Activated CD8-positive, alpha-beta memory T cell treated with anti-CD3 and anti-CD28 coated beads, Interleukin-2, amount 10 ng/mL, durations not matched to agents 7 days and 5 days (primary cell): ENCODE measurements at regions not wholly inside any gene's neighbourhood (a gene's known extent, or its start where the extent isn't known, plus 50 kb on each side); places are given as distances from the start of the nearest gene placed in this dataset.
"Not testable (repeated sequence)": the region's sequence is repeated elsewhere in the genome, so short reads cannot be mapped to it uniquely, and the experiment has no call there.

Source experiments
- ATAC-seq: fragments of 150-1000 bp; cut with Tn5 transposase; one replicate; pipeline ENCODE4 v1.10.0; 2021; ENCODE audit warnings: moderate library complexity
- CTCF ChIA-PET: fragments of 350-600 bp; sonication (Branson Sonifier 250); formaldehyde crosslinking; loops from one replicate; lab custom pipeline; 2021; ENCODE audit warnings: antibody characterized with exemption; lab: Charles Lee
- DNase-seq: peaks from one replicate; pipeline ENCODE4 v3.0.0-alpha.2; 2020
- H3K27ac Mint-ChIP-seq: one replicate; pipeline ENCODE4 v1.8.0; 2021; ENCODE audit warnings: mild to moderate bottlenecking, mixed read lengths
- H3K27me3 Mint-ChIP-seq: one replicate; pipeline ENCODE4 v1.8.0; 2021; ENCODE audit warnings: mixed read lengths
- H3K36me3 Mint-ChIP-seq: one replicate; pipeline ENCODE4 v1.8.0; 2021; ENCODE audit warnings: mild to moderate bottlenecking, mixed read lengths
- H3K4me1 Mint-ChIP-seq: one replicate; pipeline ENCODE4 v1.8.0; 2021; ENCODE audit warnings: mixed read lengths
- H3K4me3 Mint-ChIP-seq: one replicate; pipeline ENCODE4 v1.8.0; 2021; ENCODE audit warnings: mild to moderate bottlenecking, moderate library complexity, mixed read lengths
- H3K9me3 Mint-ChIP-seq: one replicate; pipeline ENCODE4 v1.8.0; 2022; ENCODE audit warnings: low read depth, mixed read lengths

DNA sequence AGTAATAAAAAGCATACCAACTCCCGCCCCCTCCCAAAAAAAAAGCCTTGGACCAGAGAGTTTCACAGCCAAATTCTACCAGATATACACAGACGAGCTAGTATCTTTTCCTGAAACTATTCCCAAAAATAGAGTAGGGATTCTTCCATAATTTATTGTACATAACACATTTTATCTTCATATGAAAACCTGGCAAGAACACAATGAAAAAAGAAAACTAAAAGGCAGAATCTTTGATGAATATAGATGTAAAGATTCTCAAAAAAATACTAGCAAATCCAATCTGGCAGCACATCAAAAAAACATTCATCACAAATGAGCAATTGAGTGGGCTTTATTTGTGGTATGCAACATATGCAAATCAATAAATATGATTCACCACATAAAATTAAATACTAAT lies 798.8 kb downstream of the CDH18 start:
- CTCF ChIA-PET = no interaction called here
- Mint-ChIP-seq H3K27ac (no peak overlapping the region), H3K4me1 (no peaks in the 10 kb centered on the region), H3K4me3 (no peak overlapping the region), H3K36me3 (no peaks in the 10 kb centered on the region), H3K27me3 (no peaks in the 10 kb centered on the region), H3K9me3 (peaks cover 2% of the 10 kb centered on the region)
- no peak for DNase-seq
- no peak for ATAC-seq

DNA sequence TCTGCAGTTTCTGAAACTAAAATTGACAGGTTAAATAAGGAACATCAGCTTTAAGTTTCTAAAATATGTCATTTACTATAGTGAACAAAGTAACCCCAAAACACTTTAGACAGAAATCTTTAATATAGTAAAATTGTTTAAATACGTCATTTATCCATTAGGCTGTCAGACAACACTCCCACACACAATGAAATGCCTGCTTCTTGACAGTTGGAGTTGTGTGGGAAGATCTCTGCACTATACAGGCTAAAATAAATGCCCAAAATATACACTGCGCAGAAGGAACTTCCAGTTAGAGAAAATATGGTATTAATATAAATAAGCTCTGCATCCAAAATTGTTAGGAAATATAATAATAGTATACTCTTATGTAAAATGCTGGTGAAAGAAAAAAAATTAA lies 794.4 kb downstream of the CDH18 start:
- no peaks in the 10 kb centered on the region for H3K36me3 Mint-ChIP-seq
- H3K9me3 Mint-ChIP-seq = no peaks in the 10 kb centered on the region
- no peaks in the 10 kb centered on the region for H3K27me3 Mint-ChIP-seq
- CTCF ChIA-PET = no interaction called here
- ATAC-seq = no peak
- no peak overlapping the region for H3K4me3 Mint-ChIP-seq
- DNase-seq = no peak
- H3K27ac Mint-ChIP-seq = no peak overlapping the region
- no peaks in the 10 kb centered on the region for H3K4me1 Mint-ChIP-seq

DNA sequence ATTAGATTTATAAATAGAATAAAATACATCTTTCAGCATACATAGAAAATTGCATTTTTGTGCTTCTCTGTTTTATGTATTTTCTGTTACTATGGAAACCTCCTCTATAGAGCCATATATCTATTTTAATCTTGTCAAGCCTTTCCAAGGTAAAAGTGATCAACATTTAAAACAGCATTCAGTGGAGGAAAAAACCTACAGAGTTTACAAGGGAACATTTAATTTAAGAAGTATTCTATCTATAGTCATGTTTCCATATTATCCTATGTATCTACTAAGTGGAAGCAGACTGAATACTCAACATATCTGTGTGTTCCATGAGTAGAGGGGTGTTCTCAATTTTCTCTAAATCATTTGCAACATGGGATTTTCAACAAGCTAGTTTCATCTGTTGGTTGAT lies 791.4 kb downstream of the CDH18 start:
- H3K9me3 Mint-ChIP-seq = peaks cover 3% of the 10 kb centered on the region
- no peak overlapping the region for H3K27ac Mint-ChIP-seq
- ATAC-seq (no peak), DNase-seq (no peak)
- CTCF ChIA-PET = no interaction called here
- no peaks in the 10 kb centered on the region for H3K36me3 Mint-ChIP-seq
- H3K4me1 Mint-ChIP-seq = no peaks in the 10 kb centered on the region
- H3K4me3 Mint-ChIP-seq = no peak overlapping the region
- no peaks in the 10 kb centered on the region for H3K27me3 Mint-ChIP-seq

DNA sequence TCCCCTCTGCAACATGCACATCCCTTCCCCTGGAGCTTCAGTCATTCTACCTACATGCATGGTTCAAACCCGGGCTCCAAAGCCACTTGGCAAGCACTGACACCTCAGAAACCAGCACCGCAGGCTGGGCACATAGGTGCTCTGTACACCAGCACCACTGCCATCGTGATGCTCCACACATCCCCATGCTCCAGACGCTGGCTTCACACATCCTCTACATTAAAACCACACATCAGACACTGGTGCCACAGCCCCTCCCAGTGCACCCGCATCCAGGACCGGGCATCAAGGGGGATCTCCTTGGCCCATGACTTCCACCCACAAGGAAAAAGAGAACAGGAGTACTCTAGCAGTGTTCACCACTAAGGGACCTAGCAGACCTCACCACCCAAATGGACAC lies 787.7 kb downstream of the CDH18 start:
- ATAC-seq = no peak
- H3K4me1 Mint-ChIP-seq = no peaks in the 10 kb centered on the region
- no peaks in the 10 kb centered on the region for H3K36me3 Mint-ChIP-seq

DNA sequence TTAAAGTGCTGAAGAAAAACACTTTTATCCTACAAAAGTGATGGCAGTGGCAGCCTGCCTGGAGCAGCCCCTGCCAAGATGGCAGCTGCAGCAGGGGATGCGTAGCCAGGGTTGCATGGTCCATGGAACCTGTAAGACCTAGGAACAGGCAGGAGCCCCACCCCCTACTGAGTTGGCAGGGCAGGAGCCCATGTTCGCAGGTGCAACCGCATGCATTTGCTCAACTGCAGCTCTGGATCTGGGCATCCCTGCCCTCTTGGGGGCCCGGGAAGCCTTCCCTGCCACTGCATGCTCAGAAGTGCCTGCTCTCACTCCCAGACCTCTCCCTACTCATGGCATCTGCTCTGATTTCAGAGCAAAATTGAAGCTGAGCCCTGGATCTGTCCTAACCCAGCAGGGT lies 779.6 kb downstream of the CDH18 start:
- H3K27ac Mint-ChIP-seq = no peak overlapping the region
- no peak overlapping the region for H3K4me3 Mint-ChIP-seq
- no peaks in the 10 kb centered on the region for H3K27me3 Mint-ChIP-seq
- no peaks in the 10 kb centered on the region for H3K4me1 Mint-ChIP-seq
- CTCF ChIA-PET = no interaction called here
- no peaks in the 10 kb centered on the region for H3K36me3 Mint-ChIP-seq
- DNase-seq (no peak), ATAC-seq (no peak)
- no peaks in the 10 kb centered on the region for H3K9me3 Mint-ChIP-seq

More for the DNA sequence above, 787.7 kb downstream of the CDH18 start:
- CTCF ChIA-PET = no interaction called here
- Mint-ChIP-seq H3K4me3 (no peak overlapping the region), H3K27me3 (no peaks in the 10 kb centered on the region), H3K9me3 (peaks cover 3% of the 10 kb centered on the region), H3K27ac (no peak overlapping the region)
- no peak for DNase-seq

DNA sequence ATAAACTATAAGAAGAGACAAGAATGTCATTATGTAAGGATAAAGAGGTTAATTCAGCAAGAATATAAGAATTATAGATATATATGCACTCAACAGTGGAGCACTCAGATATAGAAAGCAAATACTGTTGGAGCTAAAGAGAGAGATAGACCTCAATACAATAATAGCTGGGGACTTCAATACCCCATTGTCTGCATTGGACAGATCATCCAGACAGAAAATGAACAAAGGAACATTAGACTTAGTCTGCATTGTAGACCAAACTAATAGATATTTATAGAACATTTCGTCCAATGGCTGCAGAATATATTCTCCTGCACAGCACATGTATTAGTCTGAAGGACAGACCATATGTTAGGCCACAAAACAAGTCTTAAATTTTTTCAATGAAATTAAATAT lies 777.1 kb downstream of the CDH18 start:
- Mint-ChIP-seq H3K27me3 (no peaks in the 10 kb centered on the region), H3K4me3 (no peak overlapping the region), H3K4me1 (no peaks in the 10 kb centered on the region), H3K36me3 (no peaks in the 10 kb centered on the region), H3K9me3 (no peaks in the 10 kb centered on the region), H3K27ac (no peak overlapping the region)
- ATAC-seq (no peak), DNase-seq (no peak)
- CTCF ChIA-PET = no interaction called here

DNA sequence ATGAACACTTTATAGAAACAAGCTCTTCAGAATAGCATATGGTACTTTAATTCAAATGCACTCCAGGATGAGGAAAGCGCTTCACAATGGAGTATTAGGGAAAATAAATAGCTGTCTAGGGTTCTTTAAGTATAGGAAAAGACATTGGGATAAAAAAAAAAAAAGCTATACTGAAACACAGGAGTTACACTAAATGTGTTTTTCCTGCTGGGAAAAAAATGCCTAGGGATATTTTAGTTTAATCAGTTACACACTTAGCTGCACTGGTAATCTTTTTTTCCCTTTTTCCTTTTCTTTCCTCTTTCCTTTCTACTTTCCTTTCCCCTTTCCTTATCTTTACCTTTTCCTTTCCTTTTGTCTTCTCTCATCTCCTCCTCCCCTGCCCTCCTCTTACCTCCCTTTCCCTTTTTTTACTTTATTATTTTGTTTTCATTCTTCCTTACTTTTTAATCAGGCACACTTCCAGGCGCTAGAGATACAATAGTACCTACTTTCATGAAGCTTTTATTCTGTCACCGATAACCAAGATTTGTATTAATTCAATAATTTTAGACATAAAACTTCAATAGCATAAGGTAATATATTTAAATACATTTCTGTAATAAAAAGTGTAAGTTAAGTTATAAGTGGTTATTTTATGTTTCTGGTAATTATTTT lies 758.7 kb downstream of the CDH18 start:
- H3K27me3 Mint-ChIP-seq = no peaks in the 10 kb centered on the region
- H3K4me3 Mint-ChIP-seq = no peak overlapping the region
- H3K36me3 Mint-ChIP-seq = no peaks in the 10 kb centered on the region
- no peak overlapping the region for H3K27ac Mint-ChIP-seq
- DNase-seq = no peak
- H3K4me1 Mint-ChIP-seq = no peaks in the 10 kb centered on the region
- no peak for ATAC-seq
- H3K9me3 Mint-ChIP-seq = no peaks in the 10 kb centered on the region
- CTCF ChIA-PET = no interaction called here

DNA sequence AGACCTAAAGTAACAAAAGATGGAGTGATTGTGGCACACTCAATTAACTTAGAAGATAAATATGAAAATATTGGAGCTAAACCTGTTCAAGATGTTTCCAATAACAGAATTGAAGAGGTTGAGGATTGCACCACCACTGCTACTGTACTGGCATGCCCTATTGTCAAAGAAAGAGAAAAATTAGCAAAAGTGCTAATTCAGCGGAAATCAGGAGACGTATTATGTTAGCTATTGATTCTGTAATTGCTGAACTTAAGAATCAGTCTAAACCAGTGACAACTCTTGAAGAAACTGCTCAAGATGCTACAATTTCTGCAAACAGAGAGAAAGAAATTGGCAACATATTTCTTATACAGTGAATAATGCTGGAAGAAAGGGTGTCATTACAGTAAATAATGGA lies 754.4 kb downstream of the CDH18 start:
- CTCF ChIA-PET = no interaction called here
- no peak overlapping the region for H3K27ac Mint-ChIP-seq
- H3K27me3 Mint-ChIP-seq = no peaks in the 10 kb centered on the region
- DNase-seq (no peak), ATAC-seq (no peak)
- no peaks in the 10 kb centered on the region for H3K36me3 Mint-ChIP-seq
- peaks cover under 1% of the 10 kb centered on the region for H3K9me3 Mint-ChIP-seq
- no peak overlapping the region for H3K4me3 Mint-ChIP-seq
- H3K4me1 Mint-ChIP-seq = no peaks in the 10 kb centered on the region

DNA sequence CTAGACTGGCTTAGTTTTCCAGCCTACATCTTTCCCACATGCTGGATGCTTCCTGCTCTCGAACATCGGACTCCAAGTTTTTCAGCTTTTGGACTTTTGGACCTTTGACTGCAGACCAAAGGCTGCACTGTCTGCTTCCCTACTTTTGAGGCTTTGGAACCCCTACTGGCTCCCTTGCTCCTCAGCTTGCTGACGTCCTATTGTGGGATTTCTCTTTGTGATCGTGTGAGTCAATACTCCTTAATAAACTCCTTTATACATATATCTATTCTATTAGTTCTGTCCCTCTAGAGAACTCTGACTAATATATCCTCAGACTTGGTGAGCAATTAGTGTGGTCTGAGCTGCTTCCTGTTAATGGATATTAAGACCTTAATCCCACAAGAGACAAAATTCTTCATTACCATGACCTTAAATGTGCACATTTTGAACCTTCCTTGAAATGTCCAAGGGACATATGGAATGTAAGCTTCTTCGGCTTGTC lies 752.9 kb downstream of the CDH18 start:
- Mint-ChIP-seq H3K27ac (no peak overlapping the region), H3K4me3 (no peak overlapping the region), H3K9me3 (peaks cover 3% of the 10 kb centered on the region), H3K4me1 (no peaks in the 10 kb centered on the region), H3K36me3 (no peaks in the 10 kb centered on the region), H3K27me3 (no peaks in the 10 kb centered on the region)
- no peak for ATAC-seq
- DNase-seq = no peak
- CTCF ChIA-PET = no interaction called here

DNA sequence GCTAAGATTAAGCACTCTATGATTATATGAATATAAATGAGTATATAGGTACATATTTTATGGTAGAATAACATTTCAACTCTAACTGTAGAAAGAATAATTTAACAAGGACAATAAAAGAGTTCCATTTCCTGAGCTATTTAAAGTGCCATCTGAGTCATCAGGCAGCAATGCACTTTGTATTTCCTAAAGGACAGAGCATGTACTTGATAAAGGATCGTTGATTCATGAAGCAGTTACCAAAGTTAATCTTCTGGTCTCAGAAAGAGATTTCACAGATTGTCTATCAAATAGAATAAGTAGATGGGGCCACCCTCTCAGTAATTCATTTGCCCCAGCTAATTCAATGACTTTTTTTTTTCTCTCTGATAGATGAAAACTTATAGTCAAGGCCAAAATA lies 747.8 kb downstream of the CDH18 start:
- Mint-ChIP-seq H3K27ac (no peak overlapping the region), H3K27me3 (no peaks in the 10 kb centered on the region), H3K4me3 (no peak overlapping the region), H3K4me1 (no peaks in the 10 kb centered on the region), H3K36me3 (no peaks in the 10 kb centered on the region), H3K9me3 (peaks cover 5% of the 10 kb centered on the region)
- CTCF ChIA-PET = no interaction called here
- ATAC-seq = no peak
- no peak for DNase-seq

DNA sequence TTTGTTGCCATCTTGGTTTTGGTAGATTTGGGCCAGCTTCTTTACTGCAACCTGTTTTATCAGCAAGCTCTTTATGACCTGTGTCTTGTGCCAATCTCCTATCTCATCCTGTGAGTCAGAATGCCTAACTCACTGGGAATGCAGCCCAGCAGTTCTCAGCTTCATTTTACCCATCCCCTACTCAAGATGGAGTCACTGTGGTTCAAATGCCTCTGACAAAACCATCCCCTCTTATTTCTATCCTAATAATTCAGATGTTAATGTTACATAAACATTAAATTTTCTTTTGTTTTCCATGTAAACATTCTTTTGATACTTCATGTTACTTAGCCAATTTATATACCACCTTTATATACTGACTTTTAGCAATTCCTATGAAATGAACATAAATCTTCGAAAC lies 746.3 kb downstream of the CDH18 start:
- Mint-ChIP-seq H3K4me3 (no peak overlapping the region), H3K36me3 (no peaks in the 10 kb centered on the region), H3K27me3 (no peaks in the 10 kb centered on the region), H3K4me1 (no peaks in the 10 kb centered on the region), H3K27ac (no peak overlapping the region), H3K9me3 (peaks cover 12% of the 10 kb centered on the region)
- DNase-seq = no peak
- no peak for ATAC-seq
- CTCF ChIA-PET = no interaction called here

DNA sequence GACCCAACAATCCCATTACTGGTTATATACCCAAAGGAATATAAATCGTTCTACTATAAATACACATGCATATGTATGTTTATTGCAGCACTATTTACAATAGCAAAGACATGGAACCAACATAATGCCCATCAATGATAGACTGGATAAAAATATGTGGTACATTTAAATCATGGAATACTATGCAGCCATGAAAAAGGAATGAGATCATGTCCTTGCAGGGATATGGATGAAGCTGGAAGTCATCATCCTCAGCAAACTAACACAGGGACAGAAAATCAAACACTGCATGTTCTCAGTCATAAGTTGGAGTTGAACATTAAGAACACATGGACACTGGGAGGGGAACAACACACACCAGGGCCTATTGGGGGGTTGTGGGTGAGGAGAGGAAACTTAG lies 741.8 kb downstream of the CDH18 start:
- CTCF ChIA-PET, H3K27ac Mint-ChIP-seq, H3K27me3 Mint-ChIP-seq, ATAC-seq, DNase-seq, H3K36me3 Mint-ChIP-seq, H3K4me3 Mint-ChIP-seq, H3K4me1 Mint-ChIP-seq: not testable (repeated sequence)
- peaks cover 16% of the 10 kb centered on the region for H3K9me3 Mint-ChIP-seq

DNA sequence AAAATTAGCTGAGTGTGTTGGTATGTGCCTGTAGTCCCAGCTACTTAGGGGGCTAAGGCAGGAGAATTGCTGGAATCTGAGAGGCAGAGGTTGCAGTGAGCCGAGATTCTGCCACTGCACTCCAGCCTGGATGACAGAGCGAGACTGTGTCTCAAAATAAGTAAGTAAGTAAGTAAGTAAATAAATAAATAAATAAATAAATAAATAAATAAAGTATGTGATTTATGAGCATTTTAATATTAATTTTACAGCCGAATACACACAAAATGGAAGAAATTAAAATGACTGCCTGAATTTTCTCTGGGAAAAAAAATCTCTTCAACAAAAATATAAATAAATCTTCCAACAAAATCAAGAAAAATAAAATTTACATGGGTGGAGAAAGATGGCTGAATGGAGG lies 740.7 kb downstream of the CDH18 start:
- no peak overlapping the region for H3K4me3 Mint-ChIP-seq
- ATAC-seq = no peak
- no peaks in the 10 kb centered on the region for H3K36me3 Mint-ChIP-seq
- CTCF ChIA-PET = no interaction called here
- no peaks in the 10 kb centered on the region for H3K27me3 Mint-ChIP-seq
- peaks cover 17% of the 10 kb centered on the region for H3K9me3 Mint-ChIP-seq
- no peak for DNase-seq
- no peaks in the 10 kb centered on the region for H3K4me1 Mint-ChIP-seq
- H3K27ac Mint-ChIP-seq = no peak overlapping the region

DNA sequence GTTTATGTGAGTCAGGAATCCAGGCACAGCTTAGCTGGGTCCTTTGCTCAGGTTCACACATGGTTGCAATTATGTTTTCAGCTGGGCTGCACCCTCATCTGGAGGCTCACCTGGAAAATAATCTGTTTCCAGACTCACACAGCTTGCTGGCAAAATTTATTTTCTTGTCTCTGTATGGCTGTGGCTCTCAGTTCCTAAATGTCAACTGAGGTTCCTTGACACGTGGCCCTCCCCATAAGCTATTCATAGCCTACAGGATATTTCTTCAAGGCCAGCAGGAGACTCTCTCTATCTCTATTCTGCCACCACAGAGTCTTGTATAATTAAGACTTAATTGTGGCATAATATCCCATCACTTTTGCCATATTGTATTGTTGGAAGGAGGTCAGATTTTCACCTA lies 732.0 kb downstream of the CDH18 start:
- Mint-ChIP-seq H3K27me3 (no peaks in the 10 kb centered on the region), H3K4me3 (no peak overlapping the region)
- ATAC-seq = no peak

DNA sequence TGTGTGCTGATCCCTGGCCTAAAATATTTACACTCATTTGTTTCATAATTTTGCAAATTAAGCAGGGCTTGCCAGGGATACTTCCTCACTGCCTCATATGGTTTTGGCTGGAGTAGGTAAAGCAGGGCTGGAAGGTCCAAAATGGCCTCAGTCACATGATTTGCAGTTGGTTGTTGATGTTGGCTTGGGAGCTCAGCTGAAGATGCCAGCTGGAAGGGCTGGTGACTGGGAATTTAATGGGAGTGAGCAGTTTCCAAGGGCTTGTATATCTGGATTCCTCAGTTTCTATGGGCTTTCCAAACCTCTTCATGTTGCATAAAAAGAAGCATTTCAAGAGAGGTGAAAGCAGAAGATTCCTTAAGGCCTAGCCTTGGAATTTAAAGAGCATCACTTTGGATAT lies 729.3 kb downstream of the CDH18 start:
- ATAC-seq = no peak
- no peaks in the 10 kb centered on the region for H3K36me3 Mint-ChIP-seq
- H3K27me3 Mint-ChIP-seq = no peaks in the 10 kb centered on the region
- no peak overlapping the region for H3K27ac Mint-ChIP-seq
- no peak for DNase-seq
- H3K9me3 Mint-ChIP-seq = peaks cover 14% of the 10 kb centered on the region
- no peaks in the 10 kb centered on the region for H3K4me1 Mint-ChIP-seq
- H3K4me3 Mint-ChIP-seq = no peak overlapping the region
- CTCF ChIA-PET = no interaction called here

More for the DNA sequence above, 732.0 kb downstream of the CDH18 start:
- no peak overlapping the region for H3K27ac Mint-ChIP-seq
- peaks cover 14% of the 10 kb centered on the region for H3K9me3 Mint-ChIP-seq
- DNase-seq = no peak
- CTCF ChIA-PET = no interaction called here
- H3K36me3 Mint-ChIP-seq = no peaks in the 10 kb centered on the region
- H3K4me1 Mint-ChIP-seq = no peaks in the 10 kb centered on the region
